Midbrain (tissue), 1 donor: ENCODE measurements at regions not wholly inside any gene's neighbourhood (a gene's known extent, or its start where the extent isn't known, plus 50 kb on each side); places are given as distances from the start of the nearest gene placed in this dataset.
"Not testable (repeated sequence)": the region's sequence is repeated elsewhere in the genome, so short reads cannot be mapped to it uniquely, and the experiment has no call there.

Experiments
- DNase-seq: peaks from one replicate; lab custom pipeline; 2025; lab: John Stamatoyannopoulos, UW

- DNase-seq: no peak
Measured at GRCh38 chr18:10351219-10351818, 103.1 kb upstream of the APCDD1 start.

- DNase-seq: no peak
Measured at GRCh38 chr18:10351858-10352257, 102.6 kb upstream of the APCDD1 start.

- DNase-seq: no peak
Measured at GRCh38 chr18:10352671-10353070, 101.8 kb upstream of the APCDD1 start.

GRCh38 chr18:10353791-10354190 lies 100.6 kb upstream of the APCDD1 start:
- no peak for DNase-seq

GRCh38 chr18:10354241-10354811 lies 100.1 kb upstream of the APCDD1 start:
- DNase-seq: peak; percentile 78

GRCh38 chr18:10354890-10355289 lies 99.5 kb upstream of the APCDD1 start:
- DNase-seq: no peak

GRCh38 chr18:10356999-10357398 lies 97.4 kb upstream of the APCDD1 start:
- DNase-seq: not testable (repeated sequence)

GRCh38 chr18:10361660-10362059 lies 92.8 kb upstream of the APCDD1 start:
- no peak for DNase-seq

GRCh38 chr18:10365021-10365500 lies 89.4 kb upstream of the APCDD1 start:
- no peak for DNase-seq

- no peak for DNase-seq
Measured at GRCh38 chr18:10365901-10366300, 88.5 kb upstream of the APCDD1 start.

GRCh38 chr18:10367836-10368235 lies 86.6 kb upstream of the APCDD1 start:
- DNase-seq: no peak

GRCh38 chr18:10368456-10369453 lies 85.7 kb upstream of the APCDD1 start:
- DNase-seq: no peak

- no peak for DNase-seq
Measured at GRCh38 chr18:10370716-10371115, 83.7 kb upstream of the APCDD1 start.

- no peak for DNase-seq
Measured at GRCh38 chr18:10371165-10371564, 83.3 kb upstream of the APCDD1 start.

- no peak for DNase-seq
Measured at GRCh38 chr18:10374195-10374594, 80.2 kb upstream of the APCDD1 start.

- no peak for DNase-seq
Measured at GRCh38 chr18:10374636-10375293, 79.7 kb upstream of the APCDD1 start.

- DNase-seq: no peak
Measured at GRCh38 chr18:10376731-10377130, 77.7 kb upstream of the APCDD1 start.

- no peak for DNase-seq
Measured at GRCh38 chr18:10377956-10378355, 76.5 kb upstream of the APCDD1 start.

- DNase-seq: no peak
Measured at GRCh38 chr18:10378688-10379420, 75.6 kb upstream of the APCDD1 start.

- no peak for DNase-seq
Measured at GRCh38 chr18:10379522-10379921, 74.9 kb upstream of the APCDD1 start.

- no peak for DNase-seq
Measured at GRCh38 chr18:10381516-10381915, 72.9 kb upstream of the APCDD1 start.

GRCh38 chr18:10381951-10382350 lies 72.5 kb upstream of the APCDD1 start:
- DNase-seq: no peak
